ENCODE measurements at regions not wholly inside any gene's neighbourhood (a gene's known extent, or its start where the extent isn't known, plus 50 kb on each side); places are given as distances from the start of the nearest gene placed in this dataset.

- no peak for TF ChIP-seq CTCF (IDR thresholded peaks at IDR 0.05)
- no peak for TF ChIP-seq ZFX (IDR thresholded peaks at IDR 0.05; ENCODE audit: borderline replicate concordance)
Observed at GRCh38 chr1:87706779-87707228, 378.1 kb downstream of the LMO4 start.
